HG03039 (cell line): ENCODE measurements at regions not wholly inside any gene's neighbourhood (a gene's known extent, or its start where the extent isn't known, plus 50 kb on each side); places are given as distances from the start of the nearest gene placed in this dataset.
"Not testable (repeated sequence)": the region's sequence is repeated elsewhere in the genome, so short reads cannot be mapped to it uniquely, and the experiment has no call there.

ENCODE experiments used
- ATAC-seq: cut with Tn5 transposase; IDR thresholded peaks from one replicate; pipeline ENCODE4 v1.9.1; 2021; ENCODE audit warnings: mild to moderate bottlenecking, moderate library complexity; ENCODE audit not compliant: unreplicated experiment

- ATAC-seq: no peak
These were observed 513.4 kb upstream of the NETO1 start for GRCh38 chr18:73381016-73381698.

- no peak for ATAC-seq
These were observed 498.9 kb upstream of the NETO1 start for GRCh38 chr18:73366713-73367112.

DNA sequence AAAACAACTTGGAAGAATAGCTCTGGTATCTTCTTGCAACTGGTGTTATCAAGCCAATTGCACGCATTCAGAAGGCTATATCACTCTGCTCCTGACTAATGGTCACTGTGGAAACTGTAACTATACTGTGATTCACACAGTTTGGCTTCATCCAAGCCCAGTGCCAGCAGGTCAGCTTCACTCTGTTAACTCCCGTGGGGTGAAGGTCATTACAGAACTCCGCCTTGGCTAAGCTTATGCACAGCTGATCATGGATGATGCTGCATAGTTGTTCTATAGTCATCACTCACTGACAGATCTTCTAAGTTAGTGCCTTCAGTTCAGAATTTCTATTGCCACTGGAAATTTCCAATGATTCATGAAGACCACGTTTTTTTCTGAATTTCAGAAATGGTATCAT, 497.2 kb upstream of the NETO1 start:
- no peak for ATAC-seq

- ATAC-seq: no peak
These were observed 487.3 kb upstream of the NETO1 start for GRCh38 chr18:73355121-73355520.

DNA sequence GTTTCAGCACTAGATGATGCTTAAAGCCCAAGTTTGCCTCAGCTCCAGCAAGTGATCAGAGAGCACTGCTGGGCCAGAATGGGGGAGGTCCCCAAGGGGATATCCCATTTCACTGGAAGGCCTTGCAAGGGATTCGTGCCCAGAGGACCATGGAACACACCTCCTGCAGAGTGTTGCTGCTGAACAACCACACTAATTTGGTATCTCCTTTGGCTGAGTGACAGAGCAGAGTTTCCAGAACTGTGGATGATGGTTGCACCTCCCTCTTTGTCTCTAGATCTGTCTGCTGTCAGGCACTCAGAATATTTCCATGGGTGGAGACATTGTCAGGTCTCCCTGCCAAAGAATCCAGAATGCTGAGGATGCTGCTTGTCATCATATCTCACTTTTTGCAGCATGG, 484.8 kb upstream of the NETO1 start:
- ATAC-seq: no peak

- ATAC-seq: no peak
These were observed 472.6 kb upstream of the NETO1 start for GRCh38 chr18:73340135-73340977.

DNA sequence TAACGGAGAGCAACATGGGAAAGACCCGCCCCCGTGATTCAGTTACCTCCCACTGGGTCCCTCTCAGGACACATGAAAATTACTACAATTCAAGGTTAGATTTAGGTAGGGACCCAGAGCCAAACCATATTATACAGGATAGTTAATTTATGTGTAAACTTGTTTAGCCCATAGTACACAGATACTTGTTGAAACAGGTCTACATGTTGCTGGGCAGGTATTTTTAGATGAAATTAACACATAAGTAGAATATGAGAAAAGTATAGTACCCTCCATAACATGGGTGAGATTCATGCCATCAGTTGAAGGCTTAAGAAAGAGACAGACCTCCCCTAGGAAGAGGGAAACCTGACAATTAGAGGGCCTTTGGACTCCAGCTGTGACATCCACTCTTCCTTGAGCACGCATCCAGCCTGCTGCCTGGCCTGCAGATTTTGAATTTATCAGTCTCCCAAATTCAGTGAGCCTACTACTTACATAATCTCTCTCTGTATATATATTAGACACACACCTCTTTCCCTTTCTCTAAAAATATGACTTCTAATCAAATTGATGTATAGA, 463.5 kb upstream of the NETO1 start:
- no peak for ATAC-seq

GRCh38 chr18:73330106-73330505, 462.3 kb upstream of the NETO1 start:
- not testable (repeated sequence) for ATAC-seq

DNA sequence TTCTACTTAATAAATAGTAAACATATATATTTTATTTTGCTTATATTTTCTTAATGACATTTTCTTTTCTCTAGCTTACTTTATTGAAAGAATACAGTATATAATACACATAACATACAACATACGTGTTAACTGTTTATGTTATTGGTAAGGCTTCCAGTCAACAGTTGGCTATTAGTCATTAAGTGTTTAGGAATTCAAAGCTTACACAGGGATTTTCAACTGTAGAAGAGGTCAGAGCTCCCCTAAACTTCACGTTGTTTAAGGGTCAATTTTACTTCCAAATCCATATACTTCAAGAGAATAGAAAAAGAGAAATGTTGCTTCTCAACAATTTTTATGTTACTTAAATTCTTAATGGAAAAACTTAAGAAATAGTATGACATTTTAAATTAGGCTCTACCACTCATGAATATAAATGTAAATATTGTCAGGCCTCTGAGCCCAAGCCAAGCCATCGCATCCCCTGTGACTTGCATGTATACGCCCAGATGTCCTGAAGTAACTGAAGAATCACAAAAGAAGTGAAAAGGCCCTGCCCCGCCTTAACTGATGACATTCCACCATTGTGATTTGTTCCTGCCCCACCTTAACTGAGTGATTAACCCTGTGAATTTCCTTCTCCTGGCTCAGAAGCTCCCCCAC, 456.5 kb upstream of the NETO1 start:
- ATAC-seq: not testable (repeated sequence)

DNA sequence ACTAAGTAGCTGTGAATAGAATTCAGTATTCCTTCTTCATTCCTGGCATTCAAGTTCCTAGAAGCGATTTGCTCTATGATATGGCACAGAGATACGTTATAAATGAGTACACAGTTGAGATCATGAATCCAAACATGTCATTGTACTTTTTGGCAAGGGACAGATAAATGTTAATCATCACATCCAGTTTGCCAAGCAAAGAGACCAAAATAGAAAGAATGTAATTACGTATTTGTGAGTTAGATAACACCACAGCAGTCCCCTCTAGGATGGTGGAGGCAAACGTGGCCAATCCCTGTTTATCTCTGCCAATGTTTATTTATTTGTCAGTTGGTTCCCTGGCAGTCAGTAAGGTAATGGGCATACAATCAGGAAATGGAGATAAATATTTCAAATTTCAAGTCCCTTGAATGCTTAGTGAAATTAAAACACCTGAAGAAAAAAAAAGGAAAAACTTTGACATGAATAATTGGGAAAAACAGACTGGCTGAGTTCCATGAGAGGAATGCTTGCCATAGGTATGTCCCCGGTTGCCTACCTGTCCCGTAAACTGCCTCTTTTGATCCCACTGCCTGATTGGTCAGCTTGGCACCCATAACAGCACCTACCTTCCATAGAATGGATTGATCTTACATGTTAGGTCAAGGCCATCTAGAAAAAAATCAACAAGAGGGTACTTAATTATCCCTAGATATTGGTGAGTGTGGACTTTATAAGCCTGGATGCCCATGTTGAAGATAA, 451.1 kb upstream of the NETO1 start:
- ATAC-seq: no peak

- ATAC-seq: no peak
These were observed 448.7 kb upstream of the NETO1 start for GRCh38 chr18:73316513-73316912.

DNA sequence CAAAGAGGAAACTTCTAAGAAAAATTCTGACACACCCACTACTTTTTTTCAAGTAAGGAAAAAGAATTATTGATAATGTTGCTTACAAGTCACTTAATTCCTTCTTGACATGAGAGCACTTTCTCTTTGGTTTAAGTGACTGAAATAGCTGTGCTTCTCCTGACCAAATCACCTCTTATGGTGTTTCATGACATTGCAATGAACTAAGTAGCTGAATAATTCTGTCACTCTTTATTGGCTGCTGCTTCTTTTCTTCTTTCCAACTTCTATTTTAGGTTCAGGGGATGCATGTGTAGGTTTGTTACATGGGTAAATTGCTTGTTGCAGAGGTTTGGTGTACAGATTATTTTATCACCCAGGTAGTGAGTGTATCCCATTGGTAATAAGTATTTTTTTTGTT, 447.6 kb upstream of the NETO1 start:
- ATAC-seq: no peak

DNA sequence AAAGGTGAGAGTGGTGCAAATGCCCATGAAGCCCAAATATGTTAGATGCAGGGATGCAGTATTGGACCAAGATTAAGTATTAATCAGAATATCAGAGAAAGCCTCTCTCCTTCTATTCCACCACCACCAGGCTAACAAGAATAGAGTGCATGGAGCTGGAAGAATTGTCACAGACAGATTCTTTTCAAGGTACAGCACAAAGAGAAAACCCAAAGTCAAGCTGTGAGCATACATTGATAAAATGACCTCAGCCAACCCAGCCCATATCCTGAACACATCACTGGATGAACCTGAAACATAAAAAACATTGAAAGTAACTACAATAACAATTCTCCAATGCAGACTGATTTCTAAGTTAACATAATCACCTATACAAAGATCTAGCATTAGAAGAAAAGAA, 445.7 kb upstream of the NETO1 start:
- no peak for ATAC-seq

DNA sequence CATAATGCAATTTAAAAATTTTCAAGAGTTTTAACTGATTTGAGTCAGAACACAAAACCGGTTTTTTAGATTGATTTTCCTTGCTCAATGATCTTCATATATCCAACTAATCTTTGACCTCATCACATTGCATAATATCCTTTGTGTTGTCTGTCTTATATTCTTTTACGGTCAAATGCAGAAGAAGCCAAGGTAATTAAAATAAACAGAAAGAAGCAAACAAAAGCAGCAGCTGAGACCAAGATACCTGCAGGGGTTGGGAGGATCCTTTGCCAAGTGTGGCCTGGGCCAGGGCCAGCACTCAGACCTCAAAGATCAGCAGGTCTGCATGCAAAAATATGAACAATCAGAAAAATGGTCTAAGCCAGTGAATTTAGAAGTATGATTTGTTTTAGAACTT, 428.9 kb upstream of the NETO1 start:
- no peak for ATAC-seq

- ATAC-seq: no peak
These were observed 424.4 kb upstream of the NETO1 start for GRCh38 chr18:73292156-73292555.

DNA sequence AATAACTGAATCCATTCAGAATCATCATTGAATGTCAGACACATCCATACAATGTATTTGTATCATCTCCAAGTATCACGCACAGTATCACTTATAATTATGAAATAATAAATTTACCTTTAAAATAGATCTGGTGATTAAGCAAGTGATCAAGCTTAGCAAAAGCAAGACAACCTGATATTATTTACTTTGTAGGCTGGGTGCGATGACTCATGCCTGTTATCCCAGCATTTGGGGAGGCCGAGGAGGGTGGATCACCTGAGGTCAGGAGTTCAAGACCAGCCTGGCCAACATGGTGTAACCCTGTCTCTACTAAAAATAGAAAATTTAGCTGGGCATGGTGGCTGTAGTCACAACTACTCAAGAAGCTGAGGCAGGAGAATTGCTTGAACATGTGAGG, 421.0 kb upstream of the NETO1 start:
- ATAC-seq: no peak

- no peak for ATAC-seq
These were observed 418.8 kb upstream of the NETO1 start for GRCh38 chr18:73286584-73286983.

- no peak for ATAC-seq
These were observed 416.0 kb upstream of the NETO1 start for GRCh38 chr18:73283788-73284187.

DNA sequence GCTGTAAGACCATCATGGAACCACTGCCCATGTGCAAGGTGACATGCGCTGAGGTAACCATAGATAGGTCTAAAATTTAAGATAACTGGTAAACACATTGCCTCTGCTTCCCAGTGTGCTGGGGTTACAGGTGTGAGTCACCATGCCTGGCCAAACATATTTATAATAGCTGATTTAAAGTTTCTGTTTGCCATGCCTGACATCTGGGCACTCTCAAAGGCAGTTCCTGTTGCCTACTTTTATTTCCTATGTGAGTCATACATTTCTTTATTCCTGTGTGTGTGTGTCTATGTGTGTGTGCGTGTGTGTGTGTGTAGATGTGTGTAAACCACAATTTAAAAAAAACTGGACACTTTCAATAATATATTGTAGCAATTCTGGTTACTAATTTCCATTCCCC, 415.2 kb upstream of the NETO1 start:
- no peak for ATAC-seq

GRCh38 chr18:73279498-73279897, 411.7 kb upstream of the NETO1 start:
- ATAC-seq: no peak
